HL-60 (cell line): ENCODE measurements at regions not wholly inside any gene's neighbourhood (a gene's known extent, or its start where the extent isn't known, plus 50 kb on each side); places are given as distances from the start of the nearest gene placed in this dataset.

Experiments used
- POLR2AphosphoS5 ChIP-seq: IDR thresholded peaks from 2 replicates; pipeline ENCODE4 v1.6.1; 2012; ENCODE audit warnings: low read depth
- SPI1 ChIP-seq: IDR thresholded peaks from 2 replicates; pipeline ENCODE4 v1.6.1; 2012; ENCODE audit warnings: low read depth, mild to moderate bottlenecking, borderline replicate concordance
- TF ChIP-seq, protein P1 (sequence below): IDR thresholded peaks from one replicate; pipeline ENCODE4 v1.5.1; 2011; ENCODE audit warnings: low read length, control low read depth, inconsistent platforms; ENCODE audit not compliant: insufficient read depth
- TF ChIP-seq, protein P2 (sequence below): IDR thresholded peaks from 2 replicates; pipeline ENCODE4 v1.6.1; 2012; ENCODE audit warnings: low read depth; ENCODE audit not compliant: insufficient replicate concordance

- TF ChIP-seq, protein P1, sequence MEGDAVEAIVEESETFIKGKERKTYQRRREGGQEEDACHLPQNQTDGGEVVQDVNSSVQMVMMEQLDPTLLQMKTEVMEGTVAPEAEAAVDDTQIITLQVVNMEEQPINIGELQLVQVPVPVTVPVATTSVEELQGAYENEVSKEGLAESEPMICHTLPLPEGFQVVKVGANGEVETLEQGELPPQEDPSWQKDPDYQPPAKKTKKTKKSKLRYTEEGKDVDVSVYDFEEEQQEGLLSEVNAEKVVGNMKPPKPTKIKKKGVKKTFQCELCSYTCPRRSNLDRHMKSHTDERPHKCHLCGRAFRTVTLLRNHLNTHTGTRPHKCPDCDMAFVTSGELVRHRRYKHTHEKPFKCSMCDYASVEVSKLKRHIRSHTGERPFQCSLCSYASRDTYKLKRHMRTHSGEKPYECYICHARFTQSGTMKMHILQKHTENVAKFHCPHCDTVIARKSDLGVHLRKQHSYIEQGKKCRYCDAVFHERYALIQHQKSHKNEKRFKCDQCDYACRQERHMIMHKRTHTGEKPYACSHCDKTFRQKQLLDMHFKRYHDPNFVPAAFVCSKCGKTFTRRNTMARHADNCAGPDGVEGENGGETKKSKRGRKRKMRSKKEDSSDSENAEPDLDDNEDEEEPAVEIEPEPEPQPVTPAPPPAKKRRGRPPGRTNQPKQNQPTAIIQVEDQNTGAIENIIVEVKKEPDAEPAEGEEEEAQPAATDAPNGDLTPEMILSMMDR: no peak
- TF ChIP-seq SPI1: no peak
- TF ChIP-seq, protein P2, sequence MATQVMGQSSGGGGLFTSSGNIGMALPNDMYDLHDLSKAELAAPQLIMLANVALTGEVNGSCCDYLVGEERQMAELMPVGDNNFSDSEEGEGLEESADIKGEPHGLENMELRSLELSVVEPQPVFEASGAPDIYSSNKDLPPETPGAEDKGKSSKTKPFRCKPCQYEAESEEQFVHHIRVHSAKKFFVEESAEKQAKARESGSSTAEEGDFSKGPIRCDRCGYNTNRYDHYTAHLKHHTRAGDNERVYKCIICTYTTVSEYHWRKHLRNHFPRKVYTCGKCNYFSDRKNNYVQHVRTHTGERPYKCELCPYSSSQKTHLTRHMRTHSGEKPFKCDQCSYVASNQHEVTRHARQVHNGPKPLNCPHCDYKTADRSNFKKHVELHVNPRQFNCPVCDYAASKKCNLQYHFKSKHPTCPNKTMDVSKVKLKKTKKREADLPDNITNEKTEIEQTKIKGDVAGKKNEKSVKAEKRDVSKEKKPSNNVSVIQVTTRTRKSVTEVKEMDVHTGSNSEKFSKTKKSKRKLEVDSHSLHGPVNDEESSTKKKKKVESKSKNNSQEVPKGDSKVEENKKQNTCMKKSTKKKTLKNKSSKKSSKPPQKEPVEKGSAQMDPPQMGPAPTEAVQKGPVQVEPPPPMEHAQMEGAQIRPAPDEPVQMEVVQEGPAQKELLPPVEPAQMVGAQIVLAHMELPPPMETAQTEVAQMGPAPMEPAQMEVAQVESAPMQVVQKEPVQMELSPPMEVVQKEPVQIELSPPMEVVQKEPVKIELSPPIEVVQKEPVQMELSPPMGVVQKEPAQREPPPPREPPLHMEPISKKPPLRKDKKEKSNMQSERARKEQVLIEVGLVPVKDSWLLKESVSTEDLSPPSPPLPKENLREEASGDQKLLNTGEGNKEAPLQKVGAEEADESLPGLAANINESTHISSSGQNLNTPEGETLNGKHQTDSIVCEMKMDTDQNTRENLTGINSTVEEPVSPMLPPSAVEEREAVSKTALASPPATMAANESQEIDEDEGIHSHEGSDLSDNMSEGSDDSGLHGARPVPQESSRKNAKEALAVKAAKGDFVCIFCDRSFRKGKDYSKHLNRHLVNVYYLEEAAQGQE: no peak
- no peak for TF ChIP-seq POLR2AphosphoS5
Measured at GRCh38 chr16:25311039-25311438, 53.4 kb upstream of the ZKSCAN2 start.
